ENCODE measurements at regions not wholly inside any gene's neighbourhood (a gene's known extent, or its start where the extent isn't known, plus 50 kb on each side); places are given as distances from the start of the nearest gene placed in this dataset.

- DNase-seq = no peak
Observed at GRCh38 chr17:54745862-54746261, 154.8 kb upstream of the TOM1L1 start.

GRCh38 chr17:54749157-54749556, 151.5 kb upstream of the TOM1L1 start:
- DNase-seq = no peak

- no peak for DNase-seq
Observed at GRCh38 chr17:54754560-54754959, 146.1 kb upstream of the TOM1L1 start.

- DNase-seq = no peak
Observed at GRCh38 chr17:54760836-54761235, 139.8 kb upstream of the TOM1L1 start.

GRCh38 chr17:54770836-54771235, 129.8 kb upstream of the TOM1L1 start:
- DNase-seq = no peak

- no peak for DNase-seq
Observed at GRCh38 chr17:54771409-54771915, 129.2 kb upstream of the TOM1L1 start.

- DNase-seq = no peak
Observed at GRCh38 chr17:54780238-54780637, 120.4 kb upstream of the TOM1L1 start.

- no peak for DNase-seq
Observed at GRCh38 chr17:54781389-54781788, 119.3 kb upstream of the TOM1L1 start.

- DNase-seq = no peak
Observed at GRCh38 chr17:54784305-54784704, 116.3 kb upstream of the TOM1L1 start.

- DNase-seq = no peak
Observed at GRCh38 chr17:54785643-54786268, 114.9 kb upstream of the TOM1L1 start.

- no peak for DNase-seq
Observed at GRCh38 chr17:54789101-54789880, 111.4 kb upstream of the TOM1L1 start.

GRCh38 chr17:54793271-54793670, 107.4 kb upstream of the TOM1L1 start:
- no peak for DNase-seq

GRCh38 chr17:54795046-54795445, 105.6 kb upstream of the TOM1L1 start:
- DNase-seq = no peak

GRCh38 chr17:54807331-54807730, 93.3 kb upstream of the TOM1L1 start:
- DNase-seq = no peak

- no peak for DNase-seq
Observed at GRCh38 chr17:54813896-54814295, 86.8 kb upstream of the TOM1L1 start.

GRCh38 chr17:54814371-54814770, 86.3 kb upstream of the TOM1L1 start:
- DNase-seq = no peak

- no peak for DNase-seq
Observed at GRCh38 chr17:54834086-54834485, 66.6 kb upstream of the TOM1L1 start.

- DNase-seq = no peak
Observed at GRCh38 chr17:54835015-54835414, 65.6 kb upstream of the TOM1L1 start.

GRCh38 chr17:54836723-54837462, 63.8 kb upstream of the TOM1L1 start:
- no peak for DNase-seq

GRCh38 chr17:54838651-54839421, 61.8 kb upstream of the TOM1L1 start:
- DNase-seq = no peak

GRCh38 chr17:54839447-54839846, 61.2 kb upstream of the TOM1L1 start:
- DNase-seq = no peak

- DNase-seq = no peak
Observed at GRCh38 chr17:54840885-54841591, 59.6 kb upstream of the TOM1L1 start.

All from NCI-H510A (cell line).